GM12873 (cell line): ENCODE measurements at regions not wholly inside any gene's neighbourhood (a gene's known extent, or its start where the extent isn't known, plus 50 kb on each side); places are given as distances from the start of the nearest gene placed in this dataset.

Experiments
- TF ChIP-seq, protein P1 (sequence below): IDR thresholded peaks from 2 replicates; pipeline ENCODE4 v1.5.1; 2012; ENCODE audit warnings: low read depth, mild to moderate bottlenecking, moderate library complexity, low read length, control low read depth; ENCODE audit not compliant: insufficient read depth; ENCODE audit errors: missing control alignments

GRCh38 chr2:59223742-59224141 is 982.6 kb upstream of the FANCL start:
- TF ChIP-seq, protein P1, sequence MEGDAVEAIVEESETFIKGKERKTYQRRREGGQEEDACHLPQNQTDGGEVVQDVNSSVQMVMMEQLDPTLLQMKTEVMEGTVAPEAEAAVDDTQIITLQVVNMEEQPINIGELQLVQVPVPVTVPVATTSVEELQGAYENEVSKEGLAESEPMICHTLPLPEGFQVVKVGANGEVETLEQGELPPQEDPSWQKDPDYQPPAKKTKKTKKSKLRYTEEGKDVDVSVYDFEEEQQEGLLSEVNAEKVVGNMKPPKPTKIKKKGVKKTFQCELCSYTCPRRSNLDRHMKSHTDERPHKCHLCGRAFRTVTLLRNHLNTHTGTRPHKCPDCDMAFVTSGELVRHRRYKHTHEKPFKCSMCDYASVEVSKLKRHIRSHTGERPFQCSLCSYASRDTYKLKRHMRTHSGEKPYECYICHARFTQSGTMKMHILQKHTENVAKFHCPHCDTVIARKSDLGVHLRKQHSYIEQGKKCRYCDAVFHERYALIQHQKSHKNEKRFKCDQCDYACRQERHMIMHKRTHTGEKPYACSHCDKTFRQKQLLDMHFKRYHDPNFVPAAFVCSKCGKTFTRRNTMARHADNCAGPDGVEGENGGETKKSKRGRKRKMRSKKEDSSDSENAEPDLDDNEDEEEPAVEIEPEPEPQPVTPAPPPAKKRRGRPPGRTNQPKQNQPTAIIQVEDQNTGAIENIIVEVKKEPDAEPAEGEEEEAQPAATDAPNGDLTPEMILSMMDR: no peak

DNA sequence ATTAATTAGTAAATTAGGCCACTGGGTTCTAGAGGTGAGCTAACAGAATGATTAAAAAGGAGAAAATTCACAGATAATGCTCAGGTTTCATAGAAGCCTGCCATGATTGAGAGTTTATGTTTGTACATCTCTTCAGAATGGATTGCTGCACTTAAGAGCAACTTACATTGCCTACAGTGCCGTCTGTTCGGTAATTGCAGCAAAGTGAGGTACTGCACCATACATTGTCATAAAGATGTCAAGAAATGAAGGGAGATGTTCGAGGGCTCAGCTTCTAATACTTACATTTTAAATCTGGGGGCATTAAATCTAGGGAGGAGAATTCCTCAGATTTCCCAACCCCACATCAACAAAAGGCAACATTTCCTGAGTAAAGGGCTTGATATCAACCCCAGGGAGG is 976.2 kb upstream of the FANCL start:
- TF ChIP-seq, protein P1: no peak

GRCh38 chr2:59206361-59206760 is 965.2 kb upstream of the FANCL start:
- TF ChIP-seq, protein P1: no peak

DNA sequence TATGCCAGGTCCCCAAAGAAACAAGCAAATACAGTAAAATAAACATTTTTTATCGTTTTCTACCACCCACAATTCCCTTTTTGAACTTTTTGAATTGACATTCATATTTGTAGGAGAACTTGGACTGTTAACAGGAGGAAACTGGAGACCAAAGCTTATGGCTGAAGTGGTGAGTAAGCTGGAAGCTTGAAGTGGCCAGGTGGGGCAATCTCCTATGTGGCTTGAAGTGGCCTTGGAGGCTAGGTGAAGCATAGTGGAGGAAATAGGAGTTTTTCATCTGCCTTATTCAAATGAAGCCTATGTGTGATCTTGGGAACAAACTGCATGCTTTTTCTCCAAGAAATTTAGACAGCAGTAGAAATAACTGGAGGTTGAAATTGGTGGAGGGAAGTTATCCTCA is 962.9 kb upstream of the FANCL start:
- TF ChIP-seq, protein P1: no peak

- TF ChIP-seq, protein P1: no peak
Observed at GRCh38 chr2:59196491-59196890, 955.4 kb upstream of the FANCL start.

DNA sequence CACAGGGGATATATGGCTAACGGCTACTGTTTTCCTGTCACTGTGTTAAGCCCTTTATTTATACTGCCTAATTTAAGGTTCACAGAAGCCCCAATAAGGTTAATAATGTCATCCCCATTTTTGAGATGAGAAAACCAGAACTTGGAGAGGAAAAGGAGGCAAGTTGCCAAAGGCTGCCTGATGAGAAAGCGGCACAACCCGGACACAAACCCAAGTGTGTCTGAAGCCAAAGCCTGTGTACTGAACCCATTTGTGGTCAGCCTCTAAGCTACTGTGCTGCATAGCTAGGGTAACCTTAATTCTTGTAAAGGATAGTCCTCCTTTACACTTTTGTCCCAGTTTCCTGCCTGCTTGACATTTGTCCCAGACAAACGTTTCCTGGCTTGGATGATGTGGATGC is 954.7 kb upstream of the FANCL start:
- TF ChIP-seq, protein P1: no peak

GRCh38 chr2:59191781-59192180 is 950.7 kb upstream of the FANCL start:
- TF ChIP-seq, protein P1: no peak
